ENCODE measurements at regions not wholly inside any gene's neighbourhood (a gene's known extent, or its start where the extent isn't known, plus 50 kb on each side); places are given as distances from the start of the nearest gene placed in this dataset.

DNA sequence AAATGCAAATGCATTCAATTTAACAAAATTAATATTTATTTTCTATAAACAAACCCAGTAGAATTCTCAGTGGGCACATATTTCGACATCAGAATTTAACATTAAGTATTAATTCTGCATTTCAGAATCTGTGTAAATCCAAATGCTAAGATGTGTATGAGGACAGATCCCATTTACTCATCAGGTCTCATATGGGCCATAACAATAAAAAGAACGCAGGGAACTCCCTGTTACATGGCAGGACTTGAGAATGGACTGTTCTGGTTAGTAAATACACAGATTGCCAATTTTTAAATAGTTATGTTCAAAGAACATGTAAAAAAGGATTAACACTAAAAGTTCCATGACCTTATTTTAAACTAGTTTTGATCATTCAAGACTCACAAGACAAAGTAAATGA lies 104.0 kb downstream of the SLC30A10 start:
- TF ChIP-seq ZFP3 (CRISPR knock-in tag; IDR thresholded peaks at IDR 0.05) (no peak), ESRRG (CRISPR knock-in tag; IDR thresholded peaks at IDR 0.05) (no peak), ZC3H10 (CRISPR knock-in tag; IDR thresholded peaks at IDR 0.05) (no peak), ARNTL (CRISPR knock-in tag; IDR thresholded peaks at IDR 0.05; ENCODE audit: borderline replicate concordance, low read depth) (no peak), RARB (CRISPR knock-in tag; IDR thresholded peaks at IDR 0.05) (no peak), ZNF70 (CRISPR knock-in tag; IDR thresholded peaks at IDR 0.05) (no peak), CSDC2 (CRISPR knock-in tag; IDR thresholded peaks at IDR 0.05) (no peak)
- TF ChIP-seq, protein P1, sequence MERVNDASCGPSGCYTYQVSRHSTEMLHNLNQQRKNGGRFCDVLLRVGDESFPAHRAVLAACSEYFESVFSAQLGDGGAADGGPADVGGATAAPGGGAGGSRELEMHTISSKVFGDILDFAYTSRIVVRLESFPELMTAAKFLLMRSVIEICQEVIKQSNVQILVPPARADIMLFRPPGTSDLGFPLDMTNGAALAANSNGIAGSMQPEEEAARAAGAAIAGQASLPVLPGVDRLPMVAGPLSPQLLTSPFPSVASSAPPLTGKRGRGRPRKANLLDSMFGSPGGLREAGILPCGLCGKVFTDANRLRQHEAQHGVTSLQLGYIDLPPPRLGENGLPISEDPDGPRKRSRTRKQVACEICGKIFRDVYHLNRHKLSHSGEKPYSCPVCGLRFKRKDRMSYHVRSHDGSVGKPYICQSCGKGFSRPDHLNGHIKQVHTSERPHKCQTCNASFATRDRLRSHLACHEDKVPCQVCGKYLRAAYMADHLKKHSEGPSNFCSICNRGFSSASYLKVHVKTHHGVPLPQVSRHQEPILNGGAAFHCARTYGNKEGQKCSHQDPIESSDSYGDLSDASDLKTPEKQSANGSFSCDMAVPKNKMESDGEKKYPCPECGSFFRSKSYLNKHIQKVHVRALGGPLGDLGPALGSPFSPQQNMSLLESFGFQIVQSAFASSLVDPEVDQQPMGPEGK (CRISPR knock-in tag; IDR thresholded peaks at IDR 0.05; ENCODE audit: borderline replicate concordance): no peak
- no peak for ATAC-seq

DNA sequence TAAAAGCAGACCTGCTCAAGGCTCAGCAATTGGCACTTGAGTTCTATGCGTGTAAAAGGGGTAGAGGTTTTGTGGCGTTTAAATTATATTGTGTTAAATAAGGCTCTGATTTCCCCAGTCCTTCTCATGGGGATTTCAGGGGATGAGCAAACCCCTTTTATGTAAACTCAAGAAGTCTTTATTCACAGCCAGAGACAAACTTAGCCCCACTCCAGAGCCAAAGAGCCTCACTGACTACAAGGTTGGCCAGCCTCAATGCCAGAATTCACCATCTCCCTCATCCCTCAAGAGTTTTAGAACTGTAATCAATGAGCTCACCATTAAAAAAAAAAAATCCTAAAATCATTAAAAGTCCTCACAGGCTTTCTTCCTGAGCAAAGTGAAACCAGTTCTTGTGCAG lies 107.8 kb downstream of the SLC30A10 start:
- no peak for ATAC-seq
- TF ChIP-seq, protein P1 (CRISPR knock-in tag; IDR thresholded peaks at IDR 0.05; ENCODE audit: borderline replicate concordance): no peak
- TF ChIP-seq, protein P2, sequence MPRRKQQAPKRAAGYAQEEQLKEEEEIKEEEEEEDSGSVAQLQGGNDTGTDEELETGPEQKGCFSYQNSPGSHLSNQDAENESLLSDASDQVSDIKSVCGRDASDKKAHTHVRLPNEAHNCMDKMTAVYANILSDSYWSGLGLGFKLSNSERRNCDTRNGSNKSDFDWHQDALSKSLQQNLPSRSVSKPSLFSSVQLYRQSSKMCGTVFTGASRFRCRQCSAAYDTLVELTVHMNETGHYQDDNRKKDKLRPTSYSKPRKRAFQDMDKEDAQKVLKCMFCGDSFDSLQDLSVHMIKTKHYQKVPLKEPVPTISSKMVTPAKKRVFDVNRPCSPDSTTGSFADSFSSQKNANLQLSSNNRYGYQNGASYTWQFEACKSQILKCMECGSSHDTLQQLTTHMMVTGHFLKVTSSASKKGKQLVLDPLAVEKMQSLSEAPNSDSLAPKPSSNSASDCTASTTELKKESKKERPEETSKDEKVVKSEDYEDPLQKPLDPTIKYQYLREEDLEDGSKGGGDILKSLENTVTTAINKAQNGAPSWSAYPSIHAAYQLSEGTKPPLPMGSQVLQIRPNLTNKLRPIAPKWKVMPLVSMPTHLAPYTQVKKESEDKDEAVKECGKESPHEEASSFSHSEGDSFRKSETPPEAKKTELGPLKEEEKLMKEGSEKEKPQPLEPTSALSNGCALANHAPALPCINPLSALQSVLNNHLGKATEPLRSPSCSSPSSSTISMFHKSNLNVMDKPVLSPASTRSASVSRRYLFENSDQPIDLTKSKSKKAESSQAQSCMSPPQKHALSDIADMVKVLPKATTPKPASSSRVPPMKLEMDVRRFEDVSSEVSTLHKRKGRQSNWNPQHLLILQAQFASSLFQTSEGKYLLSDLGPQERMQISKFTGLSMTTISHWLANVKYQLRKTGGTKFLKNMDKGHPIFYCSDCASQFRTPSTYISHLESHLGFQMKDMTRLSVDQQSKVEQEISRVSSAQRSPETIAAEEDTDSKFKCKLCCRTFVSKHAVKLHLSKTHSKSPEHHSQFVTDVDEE (CRISPR knock-in tag; IDR thresholded peaks at IDR 0.05): no peak
- no peak for TF ChIP-seq TOX (CRISPR knock-in tag; IDR thresholded peaks at IDR 0.05; ENCODE audit: borderline replicate concordance)
- TF ChIP-seq OSR1 (CRISPR knock-in tag; IDR thresholded peaks at IDR 0.05): no peak
- TF ChIP-seq SNAI2 (CRISPR knock-in tag; IDR thresholded peaks at IDR 0.05): no peak
- TF ChIP-seq, protein P3, sequence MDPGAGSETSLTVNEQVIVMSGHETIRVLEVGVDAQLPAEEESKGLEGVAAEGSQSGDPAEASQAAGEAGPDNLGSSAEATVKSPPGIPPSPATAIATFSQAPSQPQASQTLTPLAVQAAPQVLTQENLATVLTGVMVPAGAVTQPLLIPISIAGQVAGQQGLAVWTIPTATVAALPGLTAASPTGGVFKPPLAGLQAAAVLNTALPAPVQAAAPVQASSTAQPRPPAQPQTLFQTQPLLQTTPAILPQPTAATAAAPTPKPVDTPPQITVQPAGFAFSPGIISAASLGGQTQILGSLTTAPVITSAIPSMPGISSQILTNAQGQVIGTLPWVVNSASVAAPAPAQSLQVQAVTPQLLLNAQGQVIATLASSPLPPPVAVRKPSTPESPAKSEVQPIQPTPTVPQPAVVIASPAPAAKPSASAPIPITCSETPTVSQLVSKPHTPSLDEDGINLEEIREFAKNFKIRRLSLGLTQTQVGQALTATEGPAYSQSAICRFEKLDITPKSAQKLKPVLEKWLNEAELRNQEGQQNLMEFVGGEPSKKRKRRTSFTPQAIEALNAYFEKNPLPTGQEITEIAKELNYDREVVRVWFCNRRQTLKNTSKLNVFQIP (CRISPR knock-in tag; IDR thresholded peaks at IDR 0.05; ENCODE audit: borderline replicate concordance, low read depth): no peak
- TF ChIP-seq ISL1 (CRISPR knock-in tag; IDR thresholded peaks at IDR 0.05): no peak
- TF ChIP-seq ESRRG (CRISPR knock-in tag; IDR thresholded peaks at IDR 0.05): no peak
- no peak for TF ChIP-seq GLIS3 (CRISPR knock-in tag; IDR thresholded peaks at IDR 0.05)
- no peak for TF ChIP-seq ZNF70 (CRISPR knock-in tag; IDR thresholded peaks at IDR 0.05)
- no peak for TF ChIP-seq ZNF8 (CRISPR knock-in tag; IDR thresholded peaks at IDR 0.05)
- TF ChIP-seq ARNTL (CRISPR knock-in tag; IDR thresholded peaks at IDR 0.05; ENCODE audit: borderline replicate concordance, low read depth): no peak
- TF ChIP-seq, protein P4, sequence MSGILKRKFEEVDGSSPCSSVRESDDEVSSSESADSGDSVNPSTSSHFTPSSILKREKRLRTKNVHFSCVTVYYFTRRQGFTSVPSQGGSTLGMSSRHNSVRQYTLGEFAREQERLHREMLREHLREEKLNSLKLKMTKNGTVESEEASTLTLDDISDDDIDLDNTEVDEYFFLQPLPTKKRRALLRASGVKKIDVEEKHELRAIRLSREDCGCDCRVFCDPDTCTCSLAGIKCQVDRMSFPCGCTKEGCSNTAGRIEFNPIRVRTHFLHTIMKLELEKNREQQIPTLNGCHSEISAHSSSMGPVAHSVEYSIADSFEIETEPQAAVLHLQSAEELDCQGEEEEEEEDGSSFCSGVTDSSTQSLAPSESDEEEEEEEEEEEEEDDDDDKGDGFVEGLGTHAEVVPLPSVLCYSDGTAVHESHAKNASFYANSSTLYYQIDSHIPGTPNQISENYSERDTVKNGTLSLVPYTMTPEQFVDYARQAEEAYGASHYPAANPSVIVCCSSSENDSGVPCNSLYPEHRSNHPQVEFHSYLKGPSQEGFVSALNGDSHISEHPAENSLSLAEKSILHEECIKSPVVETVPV (CRISPR knock-in tag; IDR thresholded peaks at IDR 0.05): no peak
- TF ChIP-seq, protein P5, sequence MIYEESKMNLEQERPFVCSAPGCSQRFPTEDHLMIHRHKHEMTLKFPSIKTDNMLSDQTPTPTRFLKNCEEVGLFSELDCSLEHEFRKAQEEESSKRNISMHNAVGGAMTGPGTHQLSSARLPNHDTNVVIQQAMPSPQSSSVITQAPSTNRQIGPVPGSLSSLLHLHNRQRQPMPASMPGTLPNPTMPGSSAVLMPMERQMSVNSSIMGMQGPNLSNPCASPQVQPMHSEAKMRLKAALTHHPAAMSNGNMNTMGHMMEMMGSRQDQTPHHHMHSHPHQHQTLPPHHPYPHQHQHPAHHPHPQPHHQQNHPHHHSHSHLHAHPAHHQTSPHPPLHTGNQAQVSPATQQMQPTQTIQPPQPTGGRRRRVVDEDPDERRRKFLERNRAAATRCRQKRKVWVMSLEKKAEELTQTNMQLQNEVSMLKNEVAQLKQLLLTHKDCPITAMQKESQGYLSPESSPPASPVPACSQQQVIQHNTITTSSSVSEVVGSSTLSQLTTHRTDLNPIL (CRISPR knock-in tag; IDR thresholded peaks at IDR 0.05; ENCODE audit: low read depth): no peak

DNA sequence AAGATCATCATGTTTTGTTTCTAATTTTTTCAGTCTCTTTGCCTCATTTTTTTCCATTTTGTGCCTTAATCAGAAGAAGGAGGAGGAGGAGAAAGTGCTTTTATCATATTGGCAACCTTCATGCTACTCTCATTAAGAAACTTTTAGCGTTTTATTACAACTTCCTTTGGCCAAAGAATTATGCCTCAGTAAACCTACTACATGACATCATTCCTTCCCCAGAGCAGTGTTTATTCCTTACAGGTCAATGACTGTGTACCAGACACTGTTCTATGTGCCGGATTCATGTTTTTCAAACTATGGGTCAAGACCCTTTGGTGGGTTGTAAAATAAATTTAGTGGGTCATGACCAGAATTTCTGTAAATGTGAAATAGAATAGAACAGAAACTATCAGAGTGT lies 110.4 kb downstream of the SLC30A10 start:
- no peak for ATAC-seq
- TF ChIP-seq OSR1 (CRISPR knock-in tag; IDR thresholded peaks at IDR 0.05) (no peak), ARNTL (CRISPR knock-in tag; IDR thresholded peaks at IDR 0.05; ENCODE audit: borderline replicate concordance, low read depth) (no peak), TCF4 (CRISPR knock-in tag; IDR thresholded peaks at IDR 0.05; ENCODE audit: borderline replicate concordance) (no peak), ZFP3 (CRISPR knock-in tag; IDR thresholded peaks at IDR 0.05) (no peak), PPARA (CRISPR knock-in tag; IDR thresholded peaks at IDR 0.05; ENCODE audit: borderline replicate concordance) (no peak), ZC3H10 (CRISPR knock-in tag; IDR thresholded peaks at IDR 0.05) (no peak), RARB (CRISPR knock-in tag; IDR thresholded peaks at IDR 0.05) (no peak), GLIS3 (CRISPR knock-in tag; IDR thresholded peaks at IDR 0.05) (no peak), ZNF565 (CRISPR knock-in tag; conservative IDR thresholded peaks at IDR 0.05; ENCODE audit: low read depth) (no peak), SNAI2 (CRISPR knock-in tag; IDR thresholded peaks at IDR 0.05) (no peak), BACH2 (CRISPR knock-in tag; IDR thresholded peaks at IDR 0.05; ENCODE audit: borderline replicate concordance) (no peak), ZFP30 (CRISPR knock-in tag; IDR thresholded peaks at IDR 0.05) (no peak)
- TF ChIP-seq, protein P1 (CRISPR knock-in tag; IDR thresholded peaks at IDR 0.05; ENCODE audit: borderline replicate concordance): no peak
- TF ChIP-seq, protein P3 (CRISPR knock-in tag; IDR thresholded peaks at IDR 0.05; ENCODE audit: borderline replicate concordance, low read depth): no peak

All from SK-N-SH treated with all-trans-retinoic acid at 6 μM for 48 hours (cell line).